Limb (tissue), 2 donors: ENCODE measurements at regions not wholly inside any gene's neighbourhood (a gene's known extent, or its start where the extent isn't known, plus 50 kb on each side); places are given as distances from the start of the nearest gene placed in this dataset.
A peak's percentile ranks its signal among the peaks of the same experiment; 100 is the strongest.
"Not testable (repeated sequence)": the region's sequence is repeated elsewhere in the genome, so short reads cannot be mapped to it uniquely, and the experiment has no call there.

ENCODE experiments used
- DNase-seq, 2 donors: peaks; one replicate each; pipeline ENCODE4 v3.0.0-alpha.2; 2016; ENCODE audit errors: extremely low spot score in 2 of 2

GRCh38 chr7:69109246-69109645 lies 489.0 kb upstream of the AUTS2 start:
- no peak for DNase-seq

- DNase-seq, result no peak
These were observed 488.4 kb upstream of the AUTS2 start for GRCh38 chr7:69109879-69110278.

GRCh38 chr7:69110450-69111050 lies 487.7 kb upstream of the AUTS2 start:
- DNase-seq, result no peak

- no peak for DNase-seq
These were observed 483.9 kb upstream of the AUTS2 start for GRCh38 chr7:69114374-69114773.

GRCh38 chr7:69115788-69116187 lies 482.5 kb upstream of the AUTS2 start:
- DNase-seq, result no peak

GRCh38 chr7:69116196-69116595 lies 482.1 kb upstream of the AUTS2 start:
- DNase-seq, result not testable (repeated sequence)

- no peak for DNase-seq
These were observed 475.3 kb upstream of the AUTS2 start for GRCh38 chr7:69122953-69123352.

GRCh38 chr7:69126896-69127479 lies 471.3 kb upstream of the AUTS2 start:
- DNase-seq, result no peak

- DNase-seq, result no peak
These were observed 468.8 kb upstream of the AUTS2 start for GRCh38 chr7:69129524-69129923.

- DNase-seq, result no peak
These were observed 468.3 kb upstream of the AUTS2 start for GRCh38 chr7:69129951-69130350.

GRCh38 chr7:69130396-69130795 lies 467.9 kb upstream of the AUTS2 start:
- no peak for DNase-seq

- no peak for DNase-seq
These were observed 464.0 kb upstream of the AUTS2 start for GRCh38 chr7:69134316-69134715.

GRCh38 chr7:69147631-69148030 lies 450.6 kb upstream of the AUTS2 start:
- no peak for DNase-seq

- DNase-seq, result no peak
These were observed 448.2 kb upstream of the AUTS2 start for GRCh38 chr7:69149804-69150782.

GRCh38 chr7:69162326-69162725 lies 435.9 kb upstream of the AUTS2 start:
- no peak for DNase-seq

- peak in 1 of 2 donors; percentile 63 for DNase-seq
These were observed 435.2 kb upstream of the AUTS2 start for GRCh38 chr7:69162931-69163670.

- no peak for DNase-seq
These were observed 431.2 kb upstream of the AUTS2 start for GRCh38 chr7:69166979-69167516.

- DNase-seq, result no peak
These were observed 428.9 kb upstream of the AUTS2 start for GRCh38 chr7:69169386-69169785.

GRCh38 chr7:69172357-69173077 lies 425.8 kb upstream of the AUTS2 start:
- DNase-seq, result no peak

- DNase-seq, result no peak
These were observed 424.9 kb upstream of the AUTS2 start for GRCh38 chr7:69173341-69173740.

GRCh38 chr7:69173846-69174245 lies 424.4 kb upstream of the AUTS2 start:
- DNase-seq, result peak; percentile 42 to 47
